CD14-positive monocyte (primary cell): ENCODE measurements at regions not wholly inside any gene's neighbourhood (a gene's known extent, or its start where the extent isn't known, plus 50 kb on each side); places are given as distances from the start of the nearest gene placed in this dataset.

Experiments used
- DNase-seq, 3 donors: peaks; one replicate each; pipeline ENCODE4 v3.0.0-alpha.2; 2011 to 2022
- H2AFZ ChIP-seq: 2 replicates; pipeline ENCODE4 v1.6.0; 2012; ENCODE audit warnings: mild to moderate bottlenecking, low read depth, low read length, inconsistent platforms; ENCODE audit not compliant: insufficient read depth, poor library complexity, severe bottlenecking
- H3K27ac ChIP-seq, 2 donors: 1 replicate in 1 of 2; 2 replicates in 1 of 2; pipeline ENCODE4 v1.5.1; 2012 to 2013; ENCODE audit warnings: low read length in 2 of 2, control low read depth in 1 of 2, inconsistent platforms in 1 of 2, low read depth in 1 of 2, mild to moderate bottlenecking in 1 of 2
- H3K27me3 ChIP-seq, 2 donors: one replicate each; pipeline versions ENCODE4 v1.6.0 to v1.6.1; 2011 to 2013; ENCODE audit warnings: low read length in 2 of 2; ENCODE audit not compliant: control insufficient read depth in 2 of 2, insufficient read depth in 2 of 2
- H3K36me3 ChIP-seq, 2 donors: replicated peaks in 1 of 2; 1 replicate in 1 of 2; 2 replicates in 1 of 2; pipeline versions ENCODE4 v1.5.1 to v1.6.1; 2012 to 2013; ENCODE audit warnings: low read length in 2 of 2, control low read depth in 1 of 2, inconsistent platforms in 1 of 2, mild to moderate bottlenecking in 1 of 2; ENCODE audit not compliant: insufficient read depth in 2 of 2, control insufficient read depth in 1 of 2
- H3K4me1 ChIP-seq, 2 donors: 1 replicate in 1 of 2; 2 replicates in 1 of 2; pipeline versions ENCODE4 v1.5.1 to v1.6.1; 2012 to 2013; ENCODE audit warnings: low read length in 2 of 2, control low read depth in 1 of 2, inconsistent platforms in 1 of 2, mild to moderate bottlenecking in 1 of 2, moderate library complexity in 1 of 2; ENCODE audit not compliant: insufficient read depth in 2 of 2, control insufficient read depth in 1 of 2
- H3K4me2 ChIP-seq: replicated peaks from 2 replicates; pipeline ENCODE3; 2012; ENCODE audit warnings: low read length, moderate library complexity, mild to moderate bottlenecking; ENCODE audit not compliant: poor library complexity, severe bottlenecking; ENCODE audit errors: extremely low read depth
- H3K4me3 ChIP-seq, 3 experiments: fragments of 200-600 bp in 1 of 3; sonication (generic) in 1 of 3; replicated peaks in 1 of 3; 1 replicate in 2 of 3; 2 replicates in 1 of 3; pipeline ENCODE4 v1.5.1; 2011 to 2013; ENCODE audit warnings: low read length in 3 of 3, mild to moderate bottlenecking in 3 of 3, control low read depth in 2 of 3, low read depth in 2 of 3, inconsistent platforms in 1 of 3, moderate library complexity in 1 of 3
- H3K79me2 ChIP-seq: 2 replicates; pipeline ENCODE4 v1.6.0; 2012; ENCODE audit warnings: mild to moderate bottlenecking, control low read depth, inconsistent platforms, low read length, moderate library complexity; ENCODE audit not compliant: insufficient read depth
- H3K9ac ChIP-seq: 2 replicates; pipeline ENCODE4 v1.6.0; 2017; ENCODE audit warnings: low read length, mild to moderate bottlenecking; ENCODE audit not compliant: insufficient read depth, poor library complexity, severe bottlenecking
- H3K9me3 ChIP-seq, 2 donors: replicated peaks in 1 of 2; 1 replicate in 1 of 2; 2 replicates in 1 of 2; pipeline versions ENCODE4 v1.5.1 to v1.6.1; 2012 to 2013; ENCODE audit warnings: low read length in 2 of 2, control low read depth in 1 of 2; ENCODE audit not compliant: control insufficient read depth in 1 of 2, insufficient read depth in 1 of 2
- H4K20me1 ChIP-seq: 2 replicates; pipeline ENCODE4 v1.6.0; 2012; ENCODE audit warnings: mild to moderate bottlenecking, low read length, control low read depth, moderate library complexity; ENCODE audit not compliant: insufficient read depth
- H3K27ac Mint-ChIP-seq, 7 donors: one replicate each; pipeline ENCODE4 v1.8.0; 2020; ENCODE audit warnings: mild to moderate bottlenecking in 7 of 7, mixed read lengths in 7 of 7, moderate library complexity in 6 of 7, inconsistent platforms in 2 of 7
- H3K27me3 Mint-ChIP-seq, 3 donors: one replicate each; pipeline ENCODE4 v1.8.0; 2021 to 2022; ENCODE audit warnings: low read depth in 3 of 3, mild to moderate bottlenecking in 3 of 3, mixed read lengths in 3 of 3, moderate library complexity in 3 of 3, inconsistent platforms in 1 of 3
- H3K36me3 Mint-ChIP-seq, 2 donors: one replicate each; pipeline ENCODE4 v1.8.0; 2020; ENCODE audit warnings: mixed read lengths in 2 of 2, inconsistent platforms in 1 of 2, mild to moderate bottlenecking in 1 of 2
- H3K4me1 Mint-ChIP-seq: one replicate; pipeline ENCODE4 v1.8.0; 2020; ENCODE audit warnings: mild to moderate bottlenecking, mixed read lengths
- H3K4me3 Mint-ChIP-seq, 2 donors: one replicate each; pipeline ENCODE4 v1.8.0; 2020; ENCODE audit warnings: mild to moderate bottlenecking in 2 of 2, mixed read lengths in 2 of 2, moderate library complexity in 1 of 2
- H3K9me3 Mint-ChIP-seq, 7 donors: one replicate each; pipeline ENCODE4 v1.8.0; 2020 to 2022; ENCODE audit warnings: mixed read lengths in 7 of 7, mild to moderate bottlenecking in 6 of 7, moderate library complexity in 6 of 7, inconsistent platforms in 2 of 7
- WGBS: methylation state at CpG from one replicate; pipeline ENCODE4 v1.1.5; 2013; ENCODE audit warnings: missing lambda C conversion rate; ENCODE audit not compliant: insufficient coverage; 5-methylcytosine and 5-hydroxymethylcytosine counted together
- intact Hi-C, 2 donors: fragments of 100-400 bp; cut with micrococcal nuclease; formaldehyde crosslinking; loops; one replicate each; pipeline versions ENCODE4 v1.15.0 to v1.15.1; 2023
- TF ChIP-seq, protein P1 (sequence below): fragments of 200-600 bp; IDR thresholded peaks from one replicate; pipeline ENCODE4 v1.8.0; 2022; ENCODE audit warnings: antibody characterized with exemption, mild to moderate bottlenecking

DNA sequence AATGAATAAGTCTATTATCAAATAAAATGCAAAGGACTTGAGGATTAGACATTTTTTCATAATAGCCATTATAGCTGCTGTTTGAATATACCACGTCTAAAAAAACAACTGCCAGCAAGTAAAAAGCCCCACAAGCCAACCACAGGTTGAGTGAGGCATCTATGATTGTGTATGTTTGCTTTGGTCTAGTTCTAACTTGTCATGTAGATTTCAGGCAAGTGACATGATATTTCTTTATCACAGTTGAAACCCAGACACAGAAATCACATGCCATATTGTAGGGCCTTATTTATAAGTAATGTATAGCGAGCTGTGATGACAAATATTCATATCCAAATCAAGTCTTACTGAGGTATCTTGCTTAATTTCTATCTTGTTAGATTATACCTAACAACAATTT is 225.8 kb downstream of the EMP1 start:
- H3K4me1 Mint-ChIP-seq: no peaks in the 10 kb centered on the region
- no peak overlapping the region for H3K27ac Mint-ChIP-seq
- intact Hi-C loops: no loop called here
- TF ChIP-seq, protein P1, sequence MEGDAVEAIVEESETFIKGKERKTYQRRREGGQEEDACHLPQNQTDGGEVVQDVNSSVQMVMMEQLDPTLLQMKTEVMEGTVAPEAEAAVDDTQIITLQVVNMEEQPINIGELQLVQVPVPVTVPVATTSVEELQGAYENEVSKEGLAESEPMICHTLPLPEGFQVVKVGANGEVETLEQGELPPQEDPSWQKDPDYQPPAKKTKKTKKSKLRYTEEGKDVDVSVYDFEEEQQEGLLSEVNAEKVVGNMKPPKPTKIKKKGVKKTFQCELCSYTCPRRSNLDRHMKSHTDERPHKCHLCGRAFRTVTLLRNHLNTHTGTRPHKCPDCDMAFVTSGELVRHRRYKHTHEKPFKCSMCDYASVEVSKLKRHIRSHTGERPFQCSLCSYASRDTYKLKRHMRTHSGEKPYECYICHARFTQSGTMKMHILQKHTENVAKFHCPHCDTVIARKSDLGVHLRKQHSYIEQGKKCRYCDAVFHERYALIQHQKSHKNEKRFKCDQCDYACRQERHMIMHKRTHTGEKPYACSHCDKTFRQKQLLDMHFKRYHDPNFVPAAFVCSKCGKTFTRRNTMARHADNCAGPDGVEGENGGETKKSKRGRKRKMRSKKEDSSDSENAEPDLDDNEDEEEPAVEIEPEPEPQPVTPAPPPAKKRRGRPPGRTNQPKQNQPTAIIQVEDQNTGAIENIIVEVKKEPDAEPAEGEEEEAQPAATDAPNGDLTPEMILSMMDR: no peak
- H3K27me3 Mint-ChIP-seq: peaks cover 0 to 3% (median 3%) of the 10 kb centered on the region in 3 donors
- Histone ChIP-seq H3K9ac (no peak overlapping the region), H3K27ac (no peak overlapping the region), H3K4me1 (no peaks in the 10 kb centered on the region), H2AFZ (no peak overlapping the region), H3K4me3 (no peak overlapping the region), H3K9me3 (peaks cover under 1 to 5% of the 10 kb centered on the region in 2 donors), H3K27me3 (no peaks in the 10 kb centered on the region), H3K4me2 (no peak overlapping the region), H3K79me2 (no peaks in the 10 kb centered on the region), H3K36me3 (no peaks in the 10 kb centered on the region), H4K20me1 (no peaks in the 10 kb centered on the region)
- H3K4me3 Mint-ChIP-seq: no peak overlapping the region
- WGBS: no CpG with 5 or more reads among the region's 2 CpGs
- no peak for DNase-seq
- peaks cover 0 to 7% (median 2%) of the 10 kb centered on the region in 7 donors for H3K9me3 Mint-ChIP-seq
- no peaks in the 10 kb centered on the region for H3K36me3 Mint-ChIP-seq

DNA sequence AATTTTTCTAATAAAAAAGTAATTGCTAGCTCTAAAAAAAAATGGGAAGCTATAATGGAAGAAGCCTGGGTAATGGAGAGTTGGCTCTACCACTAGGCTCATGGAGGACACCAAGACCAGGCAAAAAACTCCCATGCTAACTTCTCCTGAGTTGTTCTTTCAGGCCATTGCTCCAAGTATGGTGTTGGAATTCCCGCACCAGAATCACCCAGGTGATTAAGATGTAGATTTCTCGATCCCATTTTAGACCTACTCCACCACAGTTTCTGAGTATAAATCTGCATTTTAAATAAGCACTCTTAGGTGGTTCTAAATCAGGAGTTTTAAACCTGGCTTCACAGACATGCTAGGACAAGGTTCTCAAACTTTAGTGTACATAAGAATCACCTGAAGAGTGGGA is 221.0 kb downstream of the EMP1 start:
- no peak overlapping the region for H3K9ac ChIP-seq
- no peak overlapping the region for H3K4me3 ChIP-seq
- H3K4me2 ChIP-seq: no peak overlapping the region
- H3K27me3 Mint-ChIP-seq: peaks cover 0 to 4% (median 0%) of the 10 kb centered on the region in 3 donors
- TF ChIP-seq, protein P1: no peak
- H3K27ac ChIP-seq: no peak overlapping the region
- H3K27ac Mint-ChIP-seq: no peak overlapping the region
- H3K36me3 Mint-ChIP-seq: no peaks in the 10 kb centered on the region
- H3K4me3 Mint-ChIP-seq: no peak overlapping the region
- H3K4me1 Mint-ChIP-seq: no peaks in the 10 kb centered on the region
- peaks cover 0 to 5% (median 0%) of the 10 kb centered on the region in 7 donors for H3K9me3 Mint-ChIP-seq
- no peaks in the 10 kb centered on the region for H3K9me3 ChIP-seq
- H3K79me2 ChIP-seq: no peaks in the 10 kb centered on the region
- no peaks in the 10 kb centered on the region for H3K36me3 ChIP-seq
- no CpG with 5 or more reads among the region's 2 CpGs for WGBS
- H3K27me3 ChIP-seq: no peaks in the 10 kb centered on the region
- intact Hi-C loops: no loop called here
- H3K4me1 ChIP-seq: no peaks in the 10 kb centered on the region
- no peaks in the 10 kb centered on the region for H4K20me1 ChIP-seq
- H2AFZ ChIP-seq: no peak overlapping the region
- DNase-seq: no peak
